Adrenal gland (tissue), 5 donors: ENCODE measurements at regions not wholly inside any gene's neighbourhood (a gene's known extent, or its start where the extent isn't known, plus 50 kb on each side); places are given as distances from the start of the nearest gene placed in this dataset.

Source experiments
- CTCF ChIP-seq, 6 experiments: fragments of 450-650 bp in 4 of 6; fragments of 200-600 bp in 2 of 6; sonication (generic) in 1 of 6; IDR thresholded peaks; 1 replicate in 5 of 6; 2 replicates in 1 of 6; pipeline versions ENCODE4 v1.5.1 to v1.8.0; 2016 to 2021; ENCODE audit warnings: antibody characterized with exemption in 6 of 6, mild to moderate bottlenecking in 2 of 6, moderate library complexity in 1 of 6
- POLR2A ChIP-seq, 2 donors: fragments of 450-650 bp; IDR thresholded peaks; one replicate each; pipeline ENCODE4 v1.6.1; 2017; ENCODE audit warnings: antibody characterized with exemption in 2 of 2, mild to moderate bottlenecking in 2 of 2, moderate library complexity in 1 of 2
- donor health status: DM: no; HTN: no; CAD: no.

GRCh38 chr2:51441786-51442185 is 409.9 kb upstream of the NRXN1 start:
- no peak for TF ChIP-seq CTCF (IDR thresholded peaks at IDR 0.05)
- no peak for TF ChIP-seq POLR2A (IDR thresholded peaks at IDR 0.05)
